ENCODE measurements at regions not wholly inside any gene's neighbourhood (a gene's known extent, or its start where the extent isn't known, plus 50 kb on each side); places are given as distances from the start of the nearest gene placed in this dataset.
"Not testable (repeated sequence)": the region's sequence is repeated elsewhere in the genome, so short reads cannot be mapped to it uniquely, and the experiment has no call there.

DNA sequence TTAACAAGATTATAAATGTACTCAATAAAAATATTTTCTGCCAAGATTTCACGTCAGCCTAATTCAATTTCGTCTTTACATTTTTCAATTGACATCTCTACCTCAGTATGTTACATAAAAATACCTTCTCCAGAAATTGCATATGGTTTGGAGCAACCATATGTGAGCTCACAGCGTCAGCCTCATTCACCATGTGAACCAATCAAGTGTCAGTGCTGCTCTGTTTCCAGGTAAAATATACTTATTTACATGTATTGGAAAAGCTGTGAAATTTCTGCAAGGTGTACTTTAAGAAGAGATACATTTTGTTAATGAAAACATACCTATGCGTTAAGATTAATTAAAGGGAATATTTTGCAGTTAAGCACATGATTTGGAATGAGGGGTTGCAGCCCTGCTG is 110.7 kb upstream of the PRSS1 start:
- FAIRE-seq (no peak), DNase-seq (ENCODE audit: low spot score in 2 of 2) (no peak)

DNA sequence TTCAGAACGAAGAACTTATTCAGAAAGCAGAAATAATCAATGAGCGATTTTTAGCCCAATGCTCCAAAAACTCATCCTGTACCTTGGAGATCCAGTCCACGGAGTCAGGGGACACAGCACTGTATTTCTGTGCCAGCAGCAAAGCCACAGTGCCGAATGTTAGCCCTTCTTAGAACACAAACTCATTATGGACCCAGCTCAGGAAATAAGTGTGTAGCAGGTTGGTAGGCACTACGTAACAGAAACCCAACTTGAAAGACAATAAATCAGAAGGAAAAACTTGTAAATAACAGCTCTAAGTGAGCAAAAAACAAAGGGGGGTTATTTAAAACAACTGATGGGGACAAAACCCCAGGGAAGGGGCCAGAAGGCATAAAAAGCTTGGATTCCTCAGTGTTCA is 112.0 kb upstream of the PRSS1 start:
- FAIRE-seq (no peak), DNase-seq (ENCODE audit: low spot score in 2 of 2) (no peak)

DNA sequence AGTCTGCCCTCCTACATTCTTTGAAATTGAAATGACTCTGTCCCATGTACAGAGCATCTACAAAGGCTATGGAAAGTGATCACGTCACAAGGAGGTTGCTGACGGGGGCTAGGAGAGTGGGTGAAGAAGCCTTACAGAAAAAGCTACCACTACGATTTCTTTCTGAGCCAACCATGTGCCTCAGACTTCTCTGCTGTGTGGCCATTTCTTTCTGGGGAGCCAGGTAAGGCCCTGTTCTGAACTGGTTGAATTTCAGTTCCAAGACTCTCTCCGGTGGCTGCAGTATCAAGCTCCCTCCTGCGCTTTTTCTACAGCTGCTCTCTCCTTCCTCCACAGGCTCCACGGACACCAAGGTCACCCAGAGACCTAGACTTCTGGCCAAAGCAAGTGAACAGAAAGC is 112.5 kb upstream of the PRSS1 start:
- no peak for FAIRE-seq
- no peak for DNase-seq (ENCODE audit: low spot score in 2 of 2)

DNA sequence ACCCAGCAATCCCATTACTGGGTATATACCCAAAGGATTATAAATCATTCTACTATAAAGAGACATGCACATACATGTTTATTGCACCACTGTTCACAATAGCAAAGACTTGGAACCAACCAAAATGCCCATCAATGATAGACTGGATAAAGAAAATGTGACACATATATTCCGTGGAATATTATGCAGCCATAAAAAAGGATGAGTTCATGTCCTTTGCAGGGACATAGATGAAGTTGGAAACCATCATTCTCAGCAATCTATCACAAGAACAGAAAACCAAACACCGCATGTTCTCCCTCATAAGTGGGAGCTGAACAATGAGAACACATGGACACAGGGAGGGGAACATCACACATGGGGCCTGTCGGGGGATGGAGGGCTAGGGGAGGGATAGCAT is 113.2 kb upstream of the PRSS1 start:
- DNase-seq (ENCODE audit: low spot score in 2 of 2); FAIRE-seq: not testable (repeated sequence)

DNA sequence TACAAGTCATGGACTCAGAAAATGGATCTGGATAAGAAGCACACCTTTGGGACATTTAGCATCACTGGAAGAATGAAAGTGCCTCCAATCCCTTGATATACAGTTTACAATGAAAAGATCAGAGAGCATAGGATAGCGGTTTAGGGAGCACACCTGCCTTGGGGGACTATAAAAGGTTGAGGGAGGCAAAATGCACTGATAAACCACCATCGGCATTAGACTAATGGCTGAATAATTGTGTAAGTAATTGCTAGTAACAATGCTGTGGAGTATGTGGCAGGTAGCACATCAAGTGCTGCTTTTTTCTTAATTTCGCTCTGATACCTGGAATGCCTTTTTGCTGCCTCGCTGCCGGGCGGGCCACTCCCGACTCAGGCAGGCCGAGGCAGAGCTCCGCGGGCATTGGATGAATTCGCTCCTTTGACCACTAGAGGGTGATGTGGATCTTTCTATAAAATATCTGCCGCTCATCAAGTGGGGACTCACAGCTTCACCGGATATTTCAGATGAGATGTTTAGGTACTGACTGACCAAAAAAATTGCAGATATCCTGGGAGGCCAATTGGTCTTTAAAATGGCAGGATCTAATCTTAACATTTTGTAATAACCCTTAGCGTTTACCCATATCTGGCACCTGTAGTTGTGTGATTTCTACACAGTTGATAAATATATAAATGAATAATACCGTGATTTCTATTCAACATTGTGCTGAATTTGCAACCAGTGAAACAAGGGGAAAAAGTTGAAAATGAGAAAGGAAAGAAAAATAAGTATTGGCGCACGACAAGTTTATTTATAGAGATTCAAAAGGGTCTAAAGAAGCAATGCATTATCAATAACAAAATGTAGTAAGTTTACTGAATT is 116.8 kb upstream of the PRSS1 start:
- FAIRE-seq (no peak), DNase-seq (ENCODE audit: low spot score in 2 of 2) (peak; percentile 35 to 72)

DNA sequence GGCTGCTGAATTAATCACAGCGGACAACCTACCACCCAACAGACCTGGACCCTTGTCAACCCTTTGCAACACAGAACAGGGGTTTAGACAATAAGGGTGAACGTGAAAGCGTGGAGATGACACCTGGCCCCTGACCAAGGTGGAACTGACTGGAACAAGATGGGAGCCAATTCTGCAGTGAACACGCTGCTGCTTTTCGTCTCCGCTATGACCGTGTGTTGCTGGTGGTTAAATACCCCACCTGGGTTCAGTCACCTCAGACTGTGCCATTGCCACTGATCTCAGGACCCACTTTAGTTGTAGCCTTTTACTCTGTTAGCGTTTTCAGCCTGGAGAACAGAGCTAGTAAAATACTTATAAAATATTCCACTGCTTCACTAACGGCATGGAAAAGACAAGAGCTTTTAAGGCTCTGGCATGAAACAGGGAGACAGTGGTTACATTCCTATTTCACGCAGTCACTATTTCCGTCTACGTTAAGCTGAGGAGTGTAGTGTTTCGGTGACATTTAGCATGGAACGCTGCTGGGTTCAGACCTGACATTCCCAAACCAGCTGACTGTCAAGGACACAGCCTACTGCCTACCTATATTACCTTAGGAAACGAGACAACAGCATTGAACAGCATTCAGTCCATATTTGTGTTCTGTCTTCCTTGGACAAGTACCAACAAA is 119.5 kb upstream of the PRSS1 start:
- FAIRE-seq (no peak), DNase-seq (ENCODE audit: low spot score in 2 of 2) (no peak)

DNA sequence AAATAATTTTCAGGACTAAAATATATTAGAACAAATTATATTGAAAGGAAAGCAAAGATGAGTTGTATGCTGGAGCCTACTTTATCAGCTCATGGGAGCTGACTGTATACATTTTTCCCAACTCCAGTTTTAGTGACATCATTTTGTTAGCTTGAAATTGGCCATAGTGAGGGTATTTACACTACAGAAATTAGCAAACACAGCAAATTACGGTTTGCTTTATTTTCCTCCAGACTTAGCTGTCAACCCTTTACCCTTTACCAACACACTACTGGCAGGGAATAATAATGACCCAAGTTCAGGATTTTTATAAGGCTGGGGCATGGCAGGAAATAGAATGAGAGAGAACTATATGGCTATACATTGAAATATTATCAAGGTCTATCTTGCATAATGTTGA is 120.3 kb upstream of the PRSS1 start:
- FAIRE-seq = no peak

DNA sequence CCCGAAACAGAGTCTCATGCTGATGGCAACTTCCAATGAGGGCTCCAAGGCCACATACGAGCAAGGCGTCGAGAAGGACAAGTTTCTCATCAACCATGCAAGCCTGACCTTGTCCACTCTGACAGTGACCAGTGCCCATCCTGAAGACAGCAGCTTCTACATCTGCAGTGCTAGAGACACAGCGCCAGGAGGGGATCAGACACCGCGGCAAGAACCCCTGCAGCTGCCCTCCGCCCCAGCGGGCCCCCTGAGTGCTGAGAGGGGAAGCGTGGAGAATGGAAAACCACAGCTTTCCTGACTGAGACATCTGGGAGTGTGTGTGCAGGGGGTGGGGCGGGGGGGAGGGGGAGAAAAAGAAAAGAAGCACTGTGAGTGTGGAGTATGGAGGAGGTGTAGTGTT is 122.0 kb upstream of the PRSS1 start:
- FAIRE-seq = not testable (repeated sequence)

More for the DNA sequence above, 120.3 kb upstream of the PRSS1 start:
- DNase-seq (ENCODE audit: low spot score in 2 of 2) = no peak

DNA sequence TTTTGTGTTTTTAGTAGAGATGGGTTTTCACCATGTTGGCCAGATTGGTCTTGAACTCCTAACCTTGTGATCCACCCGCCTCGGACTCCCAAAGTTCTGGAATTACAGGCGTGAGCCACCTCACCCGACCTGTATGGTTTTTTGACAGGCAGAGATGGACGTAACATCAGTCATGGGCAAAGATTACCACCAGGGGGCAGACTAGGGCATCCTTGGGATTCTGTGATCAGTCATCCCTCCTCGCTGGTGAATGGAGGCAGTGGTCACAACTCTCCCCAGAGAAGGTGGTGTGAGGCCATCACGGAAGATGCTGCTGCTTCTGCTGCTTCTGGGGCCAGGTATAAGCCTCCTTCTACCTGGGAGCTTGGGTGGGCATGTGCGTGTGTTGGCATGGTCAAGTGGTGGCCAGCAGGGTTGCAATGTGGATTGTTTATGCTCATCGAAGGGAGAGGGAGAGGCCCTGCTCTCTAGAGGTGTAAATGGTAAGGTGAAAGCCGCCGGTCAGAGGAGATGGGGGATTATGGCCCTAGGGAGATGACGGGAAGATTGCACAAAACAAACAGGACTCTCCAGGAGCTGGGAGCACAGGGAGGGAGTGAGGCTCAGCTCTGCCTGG is 122.7 kb upstream of the PRSS1 start:
- DNase-seq (ENCODE audit: low spot score in 2 of 2) (no peak), FAIRE-seq (no peak)

More for the DNA sequence above, 122.0 kb upstream of the PRSS1 start:
- not testable (repeated sequence) for DNase-seq (ENCODE audit: low spot score in 2 of 2)

DNA sequence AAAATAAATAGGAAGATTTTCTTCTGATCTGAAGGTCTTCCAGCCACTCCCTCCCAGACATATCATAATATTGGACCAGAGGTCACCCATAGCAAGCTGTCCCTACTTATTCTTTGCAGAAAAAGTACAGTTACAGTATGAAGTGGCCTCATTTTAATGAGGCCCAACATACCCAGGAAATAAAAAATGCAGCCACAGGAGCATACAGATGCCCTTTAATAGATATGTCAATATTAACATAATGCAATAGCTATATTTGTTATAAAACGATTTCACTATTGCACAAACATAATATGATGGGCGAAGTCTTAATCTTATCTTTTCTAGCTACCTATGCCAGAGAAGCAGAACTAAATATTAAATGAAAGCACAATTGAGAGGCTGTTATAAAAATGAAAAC is 124.1 kb upstream of the PRSS1 start:
- FAIRE-seq; DNase-seq (ENCODE audit: low spot score in 2 of 2): not testable (repeated sequence)

DNA sequence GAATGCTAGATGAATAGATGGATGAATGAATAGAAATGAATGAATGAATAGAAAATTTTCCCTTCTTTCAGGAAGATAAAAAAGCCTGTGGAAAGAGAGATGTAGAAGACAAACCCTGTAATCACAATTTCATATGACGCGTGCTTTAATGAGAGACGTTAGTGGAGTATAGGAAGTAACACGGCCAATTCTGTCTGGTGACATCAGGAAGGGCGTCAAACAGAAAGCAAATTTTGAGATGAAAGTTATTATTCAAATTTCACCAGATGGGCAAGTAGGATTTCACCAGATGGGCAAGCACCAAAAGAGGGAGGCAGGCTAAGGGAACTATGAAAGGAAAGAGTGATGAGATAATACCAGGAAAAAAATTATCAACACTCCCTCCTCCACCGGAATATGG is 128.9 kb upstream of the PRSS1 start:
- FAIRE-seq (no peak), DNase-seq (ENCODE audit: low spot score in 2 of 2) (no peak)

DNA sequence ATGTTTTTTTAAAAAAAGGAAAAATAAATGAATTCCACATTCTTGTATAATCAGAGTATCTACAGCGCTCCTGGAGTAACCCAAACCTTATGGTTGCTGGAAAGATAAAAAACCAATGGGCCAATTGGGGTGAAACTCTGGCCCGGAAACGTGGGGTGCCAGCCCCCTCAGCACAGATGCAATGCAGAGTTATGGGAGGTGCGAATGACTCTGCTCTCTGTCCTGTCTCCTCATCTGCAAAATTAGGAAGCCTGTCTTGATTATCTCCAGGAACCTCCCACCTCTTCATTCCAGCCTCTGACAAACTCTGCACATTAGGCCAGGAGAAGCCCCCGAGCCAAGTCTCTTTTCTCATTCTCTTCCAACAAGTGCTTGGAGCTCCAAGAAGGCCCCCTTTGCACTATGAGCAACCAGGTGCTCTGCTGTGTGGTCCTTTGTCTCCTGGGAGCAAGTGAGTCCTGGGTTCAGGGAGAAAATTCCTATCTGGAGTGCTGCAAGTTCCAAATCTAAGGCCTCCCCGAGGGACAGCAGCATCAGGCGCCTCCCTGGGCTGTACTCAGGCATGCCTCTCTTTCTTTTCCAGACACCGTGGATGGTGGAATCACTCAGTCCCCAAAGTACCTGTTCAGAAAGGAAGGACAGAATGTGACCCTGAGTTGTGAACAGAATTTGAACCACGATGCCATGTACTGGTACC is 130.5 kb upstream of the PRSS1 start:
- DNase-seq (ENCODE audit: low spot score in 2 of 2) = no peak
- no peak for FAIRE-seq

DNA sequence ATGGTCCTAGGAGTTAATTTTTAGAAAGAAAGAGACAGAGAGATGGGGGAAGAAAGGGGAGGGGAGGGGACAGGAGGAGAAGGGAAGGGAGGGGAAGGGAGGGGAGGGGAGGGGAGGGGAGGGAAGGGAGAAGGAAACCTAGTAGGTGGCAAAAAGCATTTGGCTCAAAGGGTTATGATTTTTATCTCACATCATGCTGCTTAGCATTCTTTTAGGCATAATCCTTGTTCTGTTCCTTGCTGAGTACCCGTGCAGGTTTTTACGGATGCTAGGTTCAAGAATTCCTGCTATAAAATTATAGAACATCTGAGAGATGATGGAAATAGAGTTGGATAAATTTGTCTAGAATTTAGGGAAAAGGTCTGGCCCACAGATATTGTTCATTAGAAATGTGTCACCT is 132.4 kb upstream of the PRSS1 start:
- DNase-seq (ENCODE audit: low spot score in 2 of 2) = no peak
- no peak for FAIRE-seq

DNA sequence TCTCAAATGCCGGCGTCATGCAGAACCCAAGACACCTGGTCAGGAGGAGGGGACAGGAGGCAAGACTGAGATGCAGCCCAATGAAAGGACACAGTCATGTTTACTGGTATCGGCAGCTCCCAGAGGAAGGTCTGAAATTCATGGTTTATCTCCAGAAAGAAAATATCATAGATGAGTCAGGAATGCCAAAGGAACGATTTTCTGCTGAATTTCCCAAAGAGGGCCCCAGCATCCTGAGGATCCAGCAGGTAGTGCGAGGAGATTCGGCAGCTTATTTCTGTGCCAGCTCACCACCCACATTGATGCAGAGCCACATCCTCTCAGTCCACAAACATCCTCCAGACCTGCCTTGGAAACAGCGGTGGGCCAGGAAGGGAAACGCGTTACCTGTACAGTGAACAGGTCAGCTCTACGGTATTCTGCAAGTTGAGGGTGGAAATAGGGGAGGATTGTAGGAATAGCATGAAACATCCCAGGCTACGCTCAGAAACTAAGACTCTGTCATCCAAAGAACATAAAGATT is 133.1 kb upstream of the PRSS1 start:
- no peak for FAIRE-seq
- DNase-seq (ENCODE audit: low spot score in 2 of 2) = no peak

DNA sequence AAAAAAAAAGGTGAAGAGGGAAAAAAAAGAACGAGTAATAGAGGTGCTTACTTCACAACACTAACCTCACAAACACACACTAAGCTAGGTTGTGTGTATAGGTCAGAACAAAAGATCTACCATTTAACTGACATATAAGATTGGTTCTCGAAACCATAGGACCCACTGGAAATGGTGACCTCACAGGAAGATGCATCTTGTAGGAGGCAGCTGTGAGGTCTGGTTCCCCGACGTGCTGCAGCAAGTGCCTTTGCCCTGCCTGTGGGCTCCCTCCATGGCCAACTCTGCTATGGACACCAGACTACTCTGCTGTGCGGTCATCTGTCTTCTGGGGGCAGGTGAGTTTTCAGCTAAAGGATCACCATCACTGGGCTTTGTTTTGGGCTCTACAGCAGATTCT is 133.8 kb upstream of the PRSS1 start:
- DNase-seq (ENCODE audit: low spot score in 2 of 2) = no peak
- no peak for FAIRE-seq

DNA sequence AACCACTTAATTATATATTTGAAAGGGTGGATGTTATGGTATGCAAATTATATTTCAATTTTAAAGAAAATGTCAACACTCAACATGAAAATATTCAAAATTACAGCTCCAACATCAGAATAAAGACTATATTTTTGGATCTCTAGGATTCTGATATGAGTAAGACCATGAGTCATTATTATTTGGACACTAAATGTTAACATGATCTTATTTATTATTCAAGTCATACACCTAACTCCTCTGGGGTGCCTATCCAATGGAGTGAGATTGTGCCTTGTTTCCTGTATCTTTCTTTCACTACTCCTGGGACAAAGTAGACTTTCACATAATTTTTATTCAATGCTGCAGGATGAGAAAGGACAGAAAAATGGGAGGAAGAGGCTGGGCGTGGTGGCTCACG is 135.2 kb upstream of the PRSS1 start:
- FAIRE-seq = no peak
- no peak for DNase-seq (ENCODE audit: low spot score in 2 of 2)

DNA sequence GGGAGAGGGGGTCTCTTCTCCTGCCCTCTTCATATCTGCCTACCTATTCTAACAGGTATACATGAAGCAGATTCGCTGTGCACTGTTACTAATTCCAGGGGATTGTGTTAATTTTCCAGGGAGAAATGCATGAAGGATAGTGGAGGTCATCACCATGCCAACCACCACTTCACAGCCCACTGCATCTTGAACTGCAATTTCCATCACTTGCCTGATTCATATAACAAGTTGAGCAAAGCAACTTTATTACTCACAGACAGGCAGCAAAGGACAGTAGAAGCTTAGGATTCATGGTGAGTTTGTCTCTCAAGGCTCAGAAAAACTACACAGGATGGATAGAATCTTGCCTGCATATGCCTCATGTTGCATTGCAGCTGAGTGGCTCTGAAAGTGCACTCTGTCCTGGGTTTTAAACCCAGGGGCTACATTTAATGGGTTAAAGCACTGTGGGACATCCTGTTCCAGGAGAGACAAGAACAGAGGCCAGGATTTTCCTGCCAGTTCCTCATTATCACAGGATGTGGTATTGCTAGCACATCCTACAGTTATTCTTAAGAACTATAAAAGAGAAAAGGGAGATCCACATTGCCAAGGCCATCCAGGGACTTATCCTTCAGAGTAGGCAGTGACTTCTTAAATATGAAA is 136.9 kb upstream of the PRSS1 start:
- FAIRE-seq (no peak), DNase-seq (ENCODE audit: low spot score in 2 of 2) (no peak)

DNA sequence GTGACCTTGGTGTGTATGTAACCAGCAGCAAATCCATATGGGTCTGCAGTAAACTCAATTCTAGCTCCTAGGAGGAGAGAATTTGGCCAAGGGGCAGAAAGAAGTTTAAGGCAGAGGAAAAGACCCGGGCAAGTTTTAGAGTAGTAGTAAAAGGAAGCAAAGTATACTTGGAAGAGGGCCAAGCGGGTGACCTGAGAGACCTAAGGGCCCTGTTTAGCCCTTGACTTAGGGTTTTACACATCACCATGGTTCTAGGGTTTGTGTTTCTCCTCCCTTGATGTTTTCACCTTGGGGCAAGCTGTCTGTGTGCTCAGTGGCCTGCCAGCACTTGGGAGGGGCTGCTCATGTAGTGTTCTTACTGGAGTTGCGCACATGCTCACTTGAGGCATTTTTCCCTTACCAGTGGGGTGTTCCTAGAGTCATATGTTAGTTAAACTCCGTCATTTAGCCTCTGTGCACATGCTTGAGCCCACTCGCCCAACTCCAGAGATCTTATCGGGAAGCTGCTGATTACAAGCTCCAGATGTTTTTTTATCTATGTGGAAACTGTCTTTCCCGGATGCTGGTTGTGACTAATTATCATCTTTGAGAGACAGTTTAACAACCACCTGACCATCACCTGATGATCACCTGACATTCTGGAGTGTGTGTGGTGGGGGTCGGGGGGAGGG is 137.6 kb upstream of the PRSS1 start:
- DNase-seq (ENCODE audit: low spot score in 2 of 2) = no peak
- FAIRE-seq = no peak

DNA sequence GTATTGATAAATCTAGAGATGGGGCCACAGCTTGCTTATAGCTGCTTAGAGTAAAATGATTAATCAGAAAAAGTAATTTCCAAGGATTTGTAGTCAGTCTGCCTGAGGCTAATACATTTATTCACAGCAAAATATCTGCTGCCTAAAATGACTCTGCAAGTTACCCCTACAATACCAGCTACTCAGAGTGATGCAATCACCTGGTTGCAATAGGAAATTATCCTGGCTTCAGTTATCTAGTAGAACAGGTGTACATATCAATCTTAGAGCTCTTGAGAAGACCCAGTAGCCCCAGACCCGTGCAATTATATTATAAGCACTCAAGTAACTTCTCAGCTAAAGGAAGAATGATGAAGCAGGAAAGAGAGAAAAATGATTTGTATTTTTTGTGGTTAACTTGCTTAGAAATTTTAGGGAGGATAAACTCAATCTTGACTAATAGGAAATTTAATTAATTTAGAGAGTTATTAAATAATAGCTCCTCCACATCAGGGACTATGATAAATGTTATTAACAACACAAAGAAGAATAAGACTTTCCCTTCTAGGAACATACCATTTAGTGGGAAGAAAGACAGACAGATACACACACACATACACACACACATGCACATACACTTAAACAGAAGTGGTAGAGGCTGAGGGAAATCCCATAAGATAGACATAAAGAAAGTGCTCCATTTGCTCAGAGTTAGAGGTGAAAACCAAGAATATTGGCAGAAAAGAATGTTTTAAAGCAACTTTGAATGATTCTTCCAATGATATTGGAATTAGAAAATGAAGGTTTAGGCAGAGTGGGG is 140.4 kb upstream of the PRSS1 start:
- FAIRE-seq (no peak), DNase-seq (ENCODE audit: low spot score in 2 of 2) (no peak)

Measured in frontal cortex (tissue), 3 donors.